ENCODE measurements at regions not wholly inside any gene's neighbourhood (a gene's known extent, or its start where the extent isn't known, plus 50 kb on each side); places are given as distances from the start of the nearest gene placed in this dataset.
"Not testable (repeated sequence)": the region's sequence is repeated elsewhere in the genome, so short reads cannot be mapped to it uniquely, and the experiment has no call there.

- H3K27me3 ChIP-seq (ENCODE audit: control insufficient read depth in 1 of 2, insufficient read depth in 2 of 2, low read length in 2 of 2); H3K4me1 ChIP-seq (ENCODE audit: control insufficient read depth in 2 of 2, insufficient read depth in 2 of 2, low read length in 1 of 2); H3K4me3 ChIP-seq (ENCODE audit: low read depth in 1 of 2, low read length in 2 of 2); H3K9me3 ChIP-seq (ENCODE audit: control insufficient read depth in 2 of 2, insufficient read depth in 1 of 2, low read depth in 1 of 2, low read length in 1 of 2); H3K27ac ChIP-seq (ENCODE audit: low read depth in 2 of 2, low read length in 1 of 2); H3K36me3 ChIP-seq (ENCODE audit: control insufficient read depth in 2 of 2, insufficient read depth in 2 of 2, low read length in 1 of 2): not testable (repeated sequence)
- WGBS, 2 donors, result 30 to 46% methylated on average over 2 of the region's 2 CpGs
These were observed 110.6 kb downstream of the RPIA start for GRCh38 chr2:88802026-88802425.

GRCh38 chr2:88807237-88807962 lies 115.9 kb downstream of the RPIA start:
- H3K27ac ChIP-seq (ENCODE audit: low read depth in 2 of 2, low read length in 1 of 2), result no peak overlapping the region
- no peaks in the 10 kb centered on the region for H3K9me3 ChIP-seq (ENCODE audit: control insufficient read depth in 2 of 2, insufficient read depth in 1 of 2, low read depth in 1 of 2, low read length in 1 of 2)

DNA sequence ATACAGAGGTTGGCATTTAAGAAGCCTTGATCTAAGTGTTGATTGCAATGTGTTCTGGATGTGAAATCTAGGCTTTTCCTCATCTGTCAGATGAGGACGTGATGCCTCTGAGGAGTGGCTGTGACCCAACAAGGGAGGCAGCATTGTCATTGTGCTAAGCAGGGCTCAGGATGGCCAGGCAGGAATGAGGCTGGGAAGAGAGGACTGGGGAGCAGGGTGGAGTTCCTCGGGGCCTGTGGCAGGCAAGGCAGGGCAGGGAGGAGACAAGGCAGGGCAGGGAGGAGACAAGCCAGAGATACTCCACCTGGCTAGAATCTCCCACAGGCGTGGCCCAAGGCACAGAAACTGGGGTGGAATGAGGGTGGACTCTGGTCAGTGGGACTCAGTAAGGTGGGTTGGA lies 116.6 kb downstream of the RPIA start:
- 48 to 64% methylated on average over 3 of the region's 3 CpGs for WGBS, 2 donors
- peaks cover 0 to 2% of the 10 kb centered on the region in 2 donors for H3K9me3 ChIP-seq (ENCODE audit: control insufficient read depth in 2 of 2, insufficient read depth in 1 of 2, low read depth in 1 of 2, low read length in 1 of 2)
- H3K4me1 ChIP-seq (ENCODE audit: control insufficient read depth in 2 of 2, insufficient read depth in 2 of 2, low read length in 1 of 2), result peaks cover 0 to 3% of the 10 kb centered on the region in 2 donors

More at GRCh38 chr2:88807237-88807962, 115.9 kb downstream of the RPIA start:
- H3K36me3 ChIP-seq (ENCODE audit: control insufficient read depth in 2 of 2, insufficient read depth in 2 of 2, low read length in 1 of 2), result no peaks in the 10 kb centered on the region
- no peaks in the 10 kb centered on the region for H3K27me3 ChIP-seq (ENCODE audit: control insufficient read depth in 1 of 2, insufficient read depth in 2 of 2, low read length in 2 of 2)
- peaks cover 0 to 3% of the 10 kb centered on the region in 2 donors for H3K4me1 ChIP-seq (ENCODE audit: control insufficient read depth in 2 of 2, insufficient read depth in 2 of 2, low read length in 1 of 2)
- H3K4me3 ChIP-seq (ENCODE audit: low read depth in 1 of 2, low read length in 2 of 2), result no peak overlapping the region
- 71 to 83% methylated on average over 5 of the region's 5 CpGs for WGBS, 2 donors

GRCh38 chr2:88808652-88809051 lies 117.2 kb downstream of the RPIA start:
- no peak overlapping the region for H3K4me3 ChIP-seq (ENCODE audit: low read depth in 1 of 2, low read length in 2 of 2)
- WGBS, 2 donors, result 23 to 38% methylated on average over 1 of the region's 1 CpG
- peaks cover 0 to 2% of the 10 kb centered on the region in 2 donors for H3K9me3 ChIP-seq (ENCODE audit: control insufficient read depth in 2 of 2, insufficient read depth in 1 of 2, low read depth in 1 of 2, low read length in 1 of 2)
- peaks cover 0 to 3% of the 10 kb centered on the region in 2 donors for H3K4me1 ChIP-seq (ENCODE audit: control insufficient read depth in 2 of 2, insufficient read depth in 2 of 2, low read length in 1 of 2)
- no peak overlapping the region for H3K27ac ChIP-seq (ENCODE audit: low read depth in 2 of 2, low read length in 1 of 2)
- no peaks in the 10 kb centered on the region for H3K36me3 ChIP-seq (ENCODE audit: control insufficient read depth in 2 of 2, insufficient read depth in 2 of 2, low read length in 1 of 2)
- no peaks in the 10 kb centered on the region for H3K27me3 ChIP-seq (ENCODE audit: control insufficient read depth in 1 of 2, insufficient read depth in 2 of 2, low read length in 2 of 2)

More for the DNA sequence above, 116.6 kb downstream of the RPIA start:
- no peak overlapping the region for H3K4me3 ChIP-seq (ENCODE audit: low read depth in 1 of 2, low read length in 2 of 2)
- H3K27ac ChIP-seq (ENCODE audit: low read depth in 2 of 2, low read length in 1 of 2), result no peak overlapping the region
- no peaks in the 10 kb centered on the region for H3K36me3 ChIP-seq (ENCODE audit: control insufficient read depth in 2 of 2, insufficient read depth in 2 of 2, low read length in 1 of 2)
- no peaks in the 10 kb centered on the region for H3K27me3 ChIP-seq (ENCODE audit: control insufficient read depth in 1 of 2, insufficient read depth in 2 of 2, low read length in 2 of 2)

DNA sequence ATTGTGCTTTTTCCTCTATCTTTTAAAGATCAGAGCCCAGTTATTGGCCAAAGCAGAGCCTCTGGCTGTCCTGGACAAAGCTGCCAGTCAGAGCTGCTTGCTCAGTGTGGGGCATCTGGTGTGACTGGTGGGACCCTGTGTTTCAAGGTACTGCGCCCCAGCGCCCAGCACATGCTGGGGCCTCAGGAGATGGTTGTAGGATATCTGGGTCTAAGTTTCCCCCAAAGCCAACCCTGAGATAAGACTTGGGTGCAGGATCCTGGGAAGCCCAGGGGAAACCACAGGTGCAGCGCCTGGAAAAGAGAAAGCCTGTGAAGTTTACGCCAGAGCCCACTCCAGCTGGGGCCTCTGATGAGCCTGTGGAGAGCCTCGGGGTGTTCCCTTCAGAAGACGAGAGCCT lies 117.7 kb downstream of the RPIA start:
- peaks cover 0 to 2% of the 10 kb centered on the region in 2 donors for H3K9me3 ChIP-seq (ENCODE audit: control insufficient read depth in 2 of 2, insufficient read depth in 1 of 2, low read depth in 1 of 2, low read length in 1 of 2)
- 92% methylated on average over 6 of the region's 6 CpGs for WGBS, 2 donors
- no peaks in the 10 kb centered on the region for H3K36me3 ChIP-seq (ENCODE audit: control insufficient read depth in 2 of 2, insufficient read depth in 2 of 2, low read length in 1 of 2)
- no peaks in the 10 kb centered on the region for H3K27me3 ChIP-seq (ENCODE audit: control insufficient read depth in 1 of 2, insufficient read depth in 2 of 2, low read length in 2 of 2)
- no peak overlapping the region for H3K4me3 ChIP-seq (ENCODE audit: low read depth in 1 of 2, low read length in 2 of 2)
- H3K4me1 ChIP-seq (ENCODE audit: control insufficient read depth in 2 of 2, insufficient read depth in 2 of 2, low read length in 1 of 2), result peaks cover 0 to 3% of the 10 kb centered on the region in 2 donors
- H3K27ac ChIP-seq (ENCODE audit: low read depth in 2 of 2, low read length in 1 of 2), result no peak overlapping the region

GRCh38 chr2:88810017-88810416 lies 118.5 kb downstream of the RPIA start:
- Histone ChIP-seq H3K4me3 (ENCODE audit: low read depth in 1 of 2, low read length in 2 of 2) (no peak overlapping the region), H3K27ac (ENCODE audit: low read depth in 2 of 2, low read length in 1 of 2) (no peak overlapping the region), H3K36me3 (ENCODE audit: control insufficient read depth in 2 of 2, insufficient read depth in 2 of 2, low read length in 1 of 2) (no peaks in the 10 kb centered on the region), H3K4me1 (ENCODE audit: control insufficient read depth in 2 of 2, insufficient read depth in 2 of 2, low read length in 1 of 2) (peaks cover 0 to 3% of the 10 kb centered on the region in 2 donors), H3K9me3 (ENCODE audit: control insufficient read depth in 2 of 2, insufficient read depth in 1 of 2, low read depth in 1 of 2, low read length in 1 of 2) (peaks cover 0 to 2% of the 10 kb centered on the region in 2 donors), H3K27me3 (ENCODE audit: control insufficient read depth in 1 of 2, insufficient read depth in 2 of 2, low read length in 2 of 2) (no peaks in the 10 kb centered on the region)
- 31 to 46% methylated on average over 2 of the region's 2 CpGs for WGBS, 2 donors

GRCh38 chr2:88810488-88810887 lies 119.0 kb downstream of the RPIA start:
- Histone ChIP-seq H3K4me1 (ENCODE audit: control insufficient read depth in 2 of 2, insufficient read depth in 2 of 2, low read length in 1 of 2) (peaks cover 0 to 3% of the 10 kb centered on the region in 2 donors), H3K4me3 (ENCODE audit: low read depth in 1 of 2, low read length in 2 of 2) (no peak overlapping the region), H3K9me3 (ENCODE audit: control insufficient read depth in 2 of 2, insufficient read depth in 1 of 2, low read depth in 1 of 2, low read length in 1 of 2) (peaks cover 0 to 2% of the 10 kb centered on the region in 2 donors), H3K27ac (ENCODE audit: low read depth in 2 of 2, low read length in 1 of 2) (no peak overlapping the region), H3K27me3 (ENCODE audit: control insufficient read depth in 1 of 2, insufficient read depth in 2 of 2, low read length in 2 of 2) (no peaks in the 10 kb centered on the region), H3K36me3 (ENCODE audit: control insufficient read depth in 2 of 2, insufficient read depth in 2 of 2, low read length in 1 of 2) (no peaks in the 10 kb centered on the region)
- WGBS, 2 donors, result 94 to 96% methylated on average over 8 of the region's 8 CpGs

GRCh38 chr2:88811233-88811632 lies 119.8 kb downstream of the RPIA start:
- H3K27me3 ChIP-seq (ENCODE audit: control insufficient read depth in 1 of 2, insufficient read depth in 2 of 2, low read length in 2 of 2), result no peaks in the 10 kb centered on the region
- no peak overlapping the region for H3K27ac ChIP-seq (ENCODE audit: low read depth in 2 of 2, low read length in 1 of 2)
- peaks cover 0 to 3% of the 10 kb centered on the region in 2 donors for H3K4me1 ChIP-seq (ENCODE audit: control insufficient read depth in 2 of 2, insufficient read depth in 2 of 2, low read length in 1 of 2)
- H3K36me3 ChIP-seq (ENCODE audit: control insufficient read depth in 2 of 2, insufficient read depth in 2 of 2, low read length in 1 of 2), result no peaks in the 10 kb centered on the region
- H3K4me3 ChIP-seq (ENCODE audit: low read depth in 1 of 2, low read length in 2 of 2), result no peak overlapping the region
- WGBS, 2 donors, result 49 to 53% methylated on average over 3 of the region's 3 CpGs
- peaks cover 0 to 2% of the 10 kb centered on the region in 2 donors for H3K9me3 ChIP-seq (ENCODE audit: control insufficient read depth in 2 of 2, insufficient read depth in 1 of 2, low read depth in 1 of 2, low read length in 1 of 2)

GRCh38 chr2:88811681-88812080 lies 120.2 kb downstream of the RPIA start:
- no peaks in the 10 kb centered on the region for H3K27me3 ChIP-seq (ENCODE audit: control insufficient read depth in 1 of 2, insufficient read depth in 2 of 2, low read length in 2 of 2)
- H3K27ac ChIP-seq (ENCODE audit: low read depth in 2 of 2, low read length in 1 of 2), result no peak overlapping the region
- peaks cover 0 to 3% of the 10 kb centered on the region in 2 donors for H3K4me1 ChIP-seq (ENCODE audit: control insufficient read depth in 2 of 2, insufficient read depth in 2 of 2, low read length in 1 of 2)
- peaks cover 0 to 2% of the 10 kb centered on the region in 2 donors for H3K9me3 ChIP-seq (ENCODE audit: control insufficient read depth in 2 of 2, insufficient read depth in 1 of 2, low read depth in 1 of 2, low read length in 1 of 2)
- H3K4me3 ChIP-seq (ENCODE audit: low read depth in 1 of 2, low read length in 2 of 2), result no peak overlapping the region
- WGBS, 2 donors, result 60 to 74% methylated on average over 8 of the region's 8 CpGs
- H3K36me3 ChIP-seq (ENCODE audit: control insufficient read depth in 2 of 2, insufficient read depth in 2 of 2, low read length in 1 of 2), result no peaks in the 10 kb centered on the region

DNA sequence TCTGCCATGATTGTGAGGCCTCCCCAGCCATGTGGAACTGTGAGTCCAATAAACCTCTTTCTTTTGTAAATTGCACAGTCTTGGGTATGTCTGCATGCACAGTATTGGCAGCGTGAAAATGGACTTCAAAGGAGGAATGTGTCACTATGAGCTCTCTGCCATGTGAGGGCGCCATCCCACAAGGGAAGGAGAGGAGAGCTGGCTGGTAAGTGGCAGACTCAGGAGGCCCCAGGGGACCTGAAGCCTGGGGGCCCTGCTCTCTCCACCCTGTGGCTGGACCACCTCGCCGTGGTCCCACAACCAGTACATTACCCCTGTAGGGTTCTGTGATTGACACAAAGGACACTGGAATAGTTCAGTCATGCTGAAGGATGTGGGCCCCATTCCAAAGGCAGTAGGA lies 122.1 kb downstream of the RPIA start:
- Histone ChIP-seq H3K4me3 (ENCODE audit: low read depth in 1 of 2, low read length in 2 of 2) (no peak overlapping the region), H3K27ac (ENCODE audit: low read depth in 2 of 2, low read length in 1 of 2) (no peak overlapping the region), H3K4me1 (ENCODE audit: control insufficient read depth in 2 of 2, insufficient read depth in 2 of 2, low read length in 1 of 2) (no peaks in the 10 kb centered on the region), H3K27me3 (ENCODE audit: control insufficient read depth in 1 of 2, insufficient read depth in 2 of 2, low read length in 2 of 2) (no peaks in the 10 kb centered on the region), H3K9me3 (ENCODE audit: control insufficient read depth in 2 of 2, insufficient read depth in 1 of 2, low read depth in 1 of 2, low read length in 1 of 2) (peaks cover 0 to 2% of the 10 kb centered on the region in 2 donors), H3K36me3 (ENCODE audit: control insufficient read depth in 2 of 2, insufficient read depth in 2 of 2, low read length in 1 of 2) (no peaks in the 10 kb centered on the region)
- 86% methylated on average over 4 of the region's 4 CpGs for WGBS, 2 donors
